Hematopoietic multipotent progenitor cell treated with erythropoietin and hydrocortisone succinate and interleukin-3 and kit ligand, for 4 days (in vitro differentiated cells): ENCODE measurements at regions not wholly inside any gene's neighbourhood (a gene's known extent, or its start where the extent isn't known, plus 50 kb on each side); places are given as distances from the start of the nearest gene placed in this dataset.
A peak's percentile ranks its signal among the peaks of the same experiment; 100 is the strongest.
"Not testable (repeated sequence)": the region's sequence is repeated elsewhere in the genome, so short reads cannot be mapped to it uniquely, and the experiment has no call there.

ENCODE experiments used
- DNase-seq: peaks from one replicate; pipeline ENCODE4 v3.0.0-alpha.2; 2015

DNA sequence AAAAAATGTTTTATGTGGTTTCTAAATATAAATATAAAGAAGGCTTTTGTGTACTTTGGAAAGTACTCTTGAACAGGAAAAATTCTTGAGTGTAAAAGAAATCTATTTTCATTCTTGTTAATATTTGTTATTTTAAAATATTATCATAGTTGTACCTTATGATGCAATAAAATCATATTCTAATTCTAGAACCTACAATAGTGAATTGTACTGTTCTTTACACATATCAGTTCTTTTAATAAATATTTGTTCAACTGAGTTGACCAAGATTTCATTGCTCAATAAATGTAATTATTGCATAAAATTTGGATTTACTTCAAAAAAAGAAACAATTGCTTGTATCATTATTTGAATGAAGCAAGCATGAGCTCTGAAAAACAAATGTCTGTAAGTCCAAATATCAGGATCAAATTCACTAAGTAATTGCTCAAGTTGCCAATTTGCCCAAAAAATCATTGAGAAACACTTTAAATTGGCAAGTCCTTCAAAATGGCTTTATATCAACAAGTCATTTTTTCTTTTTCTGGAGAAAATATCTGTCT lies 191.6 kb upstream of the SLC16A7 start:
- DNase-seq, result no peak

DNA sequence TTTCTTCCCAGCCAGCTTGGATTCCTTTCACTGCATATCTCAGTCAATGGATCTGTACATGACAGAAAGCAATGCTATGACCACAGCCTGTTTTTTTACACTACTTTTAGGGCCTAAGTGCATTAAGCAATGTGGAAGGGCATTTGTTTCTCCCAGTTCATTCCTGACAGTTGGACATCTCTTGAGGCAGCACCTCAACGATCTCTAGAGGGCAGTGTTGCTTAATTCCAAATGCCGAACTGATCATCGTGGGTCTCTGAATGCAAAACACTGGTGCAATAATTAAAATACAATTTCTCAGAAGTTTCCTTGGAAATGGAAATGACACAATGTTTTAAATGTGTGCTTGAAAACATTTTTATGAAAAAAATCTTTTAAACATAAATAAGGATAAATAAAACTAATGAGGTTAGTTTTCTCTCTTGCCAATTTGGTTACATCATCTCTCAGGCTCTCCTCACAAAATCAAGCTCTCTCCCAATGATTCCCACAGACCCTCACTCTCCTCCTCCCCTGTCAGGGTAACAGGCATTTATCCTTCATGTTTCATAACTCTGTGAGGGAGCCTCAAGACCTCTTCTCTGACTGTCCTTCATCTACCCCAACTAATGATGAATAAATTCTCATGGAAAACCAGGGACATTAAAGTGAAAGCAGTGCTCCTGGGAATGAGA lies 192.4 kb upstream of the SLC16A7 start:
- DNase-seq, result peak; percentile 81

DNA sequence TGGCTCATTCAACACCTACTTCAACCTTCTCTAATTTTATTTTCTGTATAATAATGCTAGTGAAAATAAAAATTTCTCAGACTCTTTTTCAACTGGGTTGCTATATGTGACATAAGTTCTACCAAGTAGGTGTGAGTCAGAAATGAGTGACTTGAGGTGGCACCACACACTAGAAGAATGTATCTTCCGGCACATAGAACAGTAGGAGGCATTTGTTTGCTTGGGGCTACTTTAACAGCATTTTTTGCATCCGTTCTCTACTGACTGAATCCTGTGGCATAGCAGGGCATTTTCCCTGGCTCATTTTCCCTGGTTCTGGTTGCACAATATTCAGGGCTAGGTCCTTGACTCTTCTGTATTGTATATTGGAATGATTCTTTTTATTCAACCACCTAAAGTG lies 194.0 kb upstream of the SLC16A7 start:
- no peak for DNase-seq

DNA sequence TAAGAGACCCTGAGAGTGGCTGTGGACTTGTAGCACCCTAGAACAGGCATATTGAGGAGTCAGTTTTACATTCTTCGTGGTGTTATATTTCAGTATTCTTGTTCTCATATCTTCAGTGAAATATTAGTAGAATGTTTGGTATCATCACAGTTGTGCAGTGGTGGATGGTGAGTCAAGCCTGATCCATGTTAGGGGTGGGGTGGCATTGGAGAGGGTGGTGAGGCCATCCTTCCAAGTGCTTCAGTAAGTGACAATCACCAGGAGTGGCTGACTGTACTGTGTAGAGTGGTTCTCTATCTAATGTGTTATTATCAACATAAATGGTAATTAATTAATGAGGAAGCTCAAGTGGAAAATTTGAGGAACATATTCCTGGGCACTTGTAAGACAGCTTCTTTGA lies 197.7 kb upstream of the SLC16A7 start:
- DNase-seq, result no peak

DNA sequence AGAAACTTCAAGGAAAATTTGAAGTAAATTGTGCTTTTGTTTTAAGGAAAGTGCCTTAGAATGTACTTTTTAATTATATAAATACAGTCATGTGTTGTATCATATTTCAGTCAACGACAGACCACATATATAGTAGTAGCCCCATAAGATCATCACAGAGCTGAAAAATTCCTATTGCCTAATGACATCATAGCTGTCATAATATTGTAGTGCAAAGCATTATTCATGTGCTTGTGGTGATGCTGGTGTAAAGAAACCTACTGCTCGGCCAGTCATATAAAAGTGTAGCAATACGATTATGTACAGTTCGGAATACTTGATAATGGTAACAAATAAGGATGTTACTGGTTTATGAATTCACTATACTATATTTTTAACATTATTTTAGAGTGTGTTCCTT lies 198.9 kb upstream of the SLC16A7 start:
- DNase-seq, result no peak

DNA sequence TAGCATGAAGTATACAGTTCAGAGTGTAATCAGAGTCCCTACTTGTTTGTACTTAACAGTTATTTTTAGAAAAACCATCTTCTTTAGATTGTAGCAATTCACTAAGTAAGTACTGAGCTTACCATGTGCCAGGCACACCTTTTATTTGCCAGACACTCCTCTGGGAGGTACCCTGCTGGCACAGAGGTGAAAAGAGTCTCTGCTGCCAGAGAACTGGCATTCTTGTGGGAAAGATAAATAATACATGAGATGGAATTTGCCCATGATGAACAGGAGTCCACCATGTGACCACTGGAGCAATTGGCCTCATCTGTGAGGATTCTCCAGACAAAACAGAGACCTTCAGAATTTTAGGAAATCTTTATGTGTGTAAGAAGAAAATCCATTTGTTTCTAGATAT lies 199.3 kb upstream of the SLC16A7 start:
- DNase-seq, result no peak

DNA sequence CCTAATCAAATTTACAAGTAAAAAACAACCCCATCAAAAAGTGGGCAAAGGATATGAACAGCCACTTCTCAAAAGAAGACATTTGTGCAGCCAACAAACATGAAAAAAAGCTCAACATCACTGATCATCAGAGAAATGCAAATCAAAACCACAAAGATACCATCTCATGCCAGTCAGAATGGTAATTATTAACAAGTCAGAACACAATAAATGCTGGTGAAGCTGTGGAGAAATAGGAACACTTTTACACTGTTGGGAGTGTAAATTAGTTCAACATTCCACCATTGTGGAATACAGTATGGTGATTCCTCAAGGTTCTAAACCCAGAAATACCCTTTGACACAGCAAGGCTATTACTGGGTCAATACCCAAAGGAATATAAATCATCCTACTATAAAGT lies 200.5 kb upstream of the SLC16A7 start:
- DNase-seq, result not testable (repeated sequence)

DNA sequence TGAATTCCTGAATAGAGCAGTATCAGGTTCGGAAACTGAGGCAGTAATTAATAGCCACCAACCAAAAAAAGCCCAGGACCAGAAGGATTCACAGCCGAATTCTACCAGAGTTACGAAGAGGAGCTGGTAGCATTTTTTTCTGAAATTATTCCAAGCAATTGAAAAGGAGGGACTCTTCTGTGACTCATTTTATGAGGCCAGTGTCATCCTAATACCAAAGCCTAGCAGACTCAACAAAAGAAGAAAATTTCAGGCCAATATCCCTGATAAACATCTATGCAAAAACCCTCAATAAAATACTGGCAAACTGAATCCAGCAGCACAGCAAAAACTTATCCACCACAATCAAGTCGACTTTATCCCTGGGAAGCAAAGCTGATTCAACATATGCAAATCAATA lies 202.3 kb upstream of the SLC16A7 start:
- no peak for DNase-seq

DNA sequence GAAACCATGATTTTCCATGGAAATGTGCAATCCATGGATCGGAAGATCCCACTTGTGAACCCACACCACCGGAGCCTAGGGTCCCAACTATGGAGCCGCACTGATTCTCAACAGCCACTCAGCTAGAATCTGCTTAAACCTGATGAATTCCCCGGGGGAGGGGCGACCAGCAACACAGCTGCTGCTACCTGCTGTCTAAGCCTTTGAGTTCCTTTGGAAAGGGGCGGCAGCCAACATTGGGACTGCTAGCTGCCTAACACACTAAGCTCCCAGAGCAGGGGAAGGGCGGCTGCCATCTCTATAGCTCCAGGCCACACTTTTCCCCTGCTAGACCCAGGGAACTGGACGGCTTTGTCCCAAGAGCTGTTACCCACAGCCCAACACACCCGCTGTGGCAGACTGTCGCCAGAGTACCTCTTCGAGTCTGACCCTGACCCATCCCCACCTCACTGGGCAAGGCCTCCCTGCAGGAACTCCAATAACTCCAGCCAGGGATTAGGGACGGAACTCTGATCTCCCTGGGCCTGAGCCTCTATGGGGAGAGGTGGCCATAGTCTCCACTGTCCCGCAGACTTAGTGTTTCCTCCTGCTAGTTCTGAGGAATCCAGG lies 205.8 kb upstream of the SLC16A7 start:
- no peak for DNase-seq

DNA sequence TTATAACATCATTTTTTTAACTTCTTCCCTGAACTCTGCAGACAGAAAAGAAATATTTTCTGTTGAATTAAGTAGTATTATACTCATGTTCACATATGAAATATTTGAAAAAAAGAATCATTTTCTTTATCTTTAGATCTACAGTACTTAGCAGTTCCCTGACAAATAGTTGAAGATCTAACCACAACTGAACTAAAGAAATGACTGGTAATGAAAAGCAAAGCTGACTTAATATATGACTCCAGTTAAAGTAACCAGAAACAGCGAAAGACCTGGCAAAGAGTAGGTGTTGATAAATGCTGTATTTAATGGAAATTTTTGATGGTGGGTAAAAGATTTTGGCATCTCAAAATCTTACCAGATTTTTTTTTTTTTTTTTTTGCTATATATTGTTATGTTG lies 207.1 kb upstream of the SLC16A7 start:
- no peak for DNase-seq

DNA sequence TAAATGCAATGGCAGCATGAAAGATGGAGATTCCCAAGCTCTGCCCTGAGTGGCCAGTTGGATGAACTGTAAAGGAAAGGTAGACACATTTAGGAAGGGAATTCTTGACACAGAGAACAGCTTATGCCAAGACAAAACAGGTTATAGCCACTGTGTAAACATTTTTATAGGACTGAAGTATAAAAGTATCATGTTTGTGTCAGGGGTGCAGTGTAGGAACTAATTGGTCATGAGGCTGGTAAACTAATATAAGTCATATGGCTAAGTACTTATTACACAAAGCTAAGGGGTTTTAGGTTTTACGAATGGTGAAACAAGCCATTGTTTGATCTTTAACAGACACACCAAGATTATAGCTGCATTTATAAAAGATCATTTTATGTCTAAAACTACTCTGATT lies 207.7 kb upstream of the SLC16A7 start:
- no peak for DNase-seq

DNA sequence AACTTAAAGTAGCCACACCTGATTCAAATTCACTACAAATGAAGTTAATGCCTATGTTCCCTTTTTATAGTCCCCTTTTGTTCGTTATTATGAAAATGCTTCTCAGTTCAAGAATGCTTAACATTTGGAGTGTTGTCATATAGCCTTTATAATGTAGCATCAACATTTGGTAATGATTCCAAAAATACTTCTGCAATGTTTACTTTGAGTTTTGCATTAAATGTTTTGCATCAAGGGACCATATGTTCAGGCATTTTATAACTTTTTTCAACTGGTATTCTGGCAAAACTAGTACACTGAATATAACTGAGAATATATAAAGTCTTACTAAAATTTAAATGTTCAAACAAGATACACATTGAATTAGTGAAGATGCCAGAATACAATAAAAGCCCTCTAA lies 209.6 kb upstream of the SLC16A7 start:
- no peak for DNase-seq

DNA sequence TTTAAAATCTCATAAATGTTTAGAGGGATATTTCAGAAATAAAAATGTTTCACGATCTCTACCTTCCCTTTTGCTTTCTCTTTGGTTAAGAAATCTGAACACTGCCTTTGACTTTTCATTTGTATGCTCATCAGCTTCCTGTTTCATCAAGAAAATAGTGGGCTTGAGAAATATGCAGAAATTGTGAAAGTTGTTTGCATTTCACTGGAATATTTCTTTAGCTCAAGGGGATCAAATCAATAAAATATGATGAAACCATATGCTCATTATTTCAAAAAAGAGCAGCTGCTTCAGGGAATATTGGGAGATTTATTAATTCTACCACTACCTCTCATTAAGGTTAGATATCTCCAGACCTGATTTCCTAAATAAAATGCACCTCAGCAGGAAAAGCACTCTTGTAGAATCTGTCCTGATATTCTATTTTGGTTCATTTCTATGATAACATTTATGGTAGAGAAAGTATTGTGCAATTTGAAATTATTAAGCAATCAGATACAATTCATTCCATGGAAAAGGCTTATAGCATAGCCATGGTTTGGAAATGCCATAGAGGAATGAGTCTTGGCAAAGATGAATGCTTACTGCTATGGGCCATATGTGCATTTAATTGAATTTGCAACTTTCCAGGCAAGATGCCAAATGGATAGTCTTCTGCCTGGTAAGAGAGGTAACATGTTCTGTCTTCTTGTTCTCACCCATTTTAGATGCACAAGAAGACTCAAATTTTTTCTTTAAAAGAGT lies 212.6 kb upstream of the SLC16A7 start:
- DNase-seq, result no peak

DNA sequence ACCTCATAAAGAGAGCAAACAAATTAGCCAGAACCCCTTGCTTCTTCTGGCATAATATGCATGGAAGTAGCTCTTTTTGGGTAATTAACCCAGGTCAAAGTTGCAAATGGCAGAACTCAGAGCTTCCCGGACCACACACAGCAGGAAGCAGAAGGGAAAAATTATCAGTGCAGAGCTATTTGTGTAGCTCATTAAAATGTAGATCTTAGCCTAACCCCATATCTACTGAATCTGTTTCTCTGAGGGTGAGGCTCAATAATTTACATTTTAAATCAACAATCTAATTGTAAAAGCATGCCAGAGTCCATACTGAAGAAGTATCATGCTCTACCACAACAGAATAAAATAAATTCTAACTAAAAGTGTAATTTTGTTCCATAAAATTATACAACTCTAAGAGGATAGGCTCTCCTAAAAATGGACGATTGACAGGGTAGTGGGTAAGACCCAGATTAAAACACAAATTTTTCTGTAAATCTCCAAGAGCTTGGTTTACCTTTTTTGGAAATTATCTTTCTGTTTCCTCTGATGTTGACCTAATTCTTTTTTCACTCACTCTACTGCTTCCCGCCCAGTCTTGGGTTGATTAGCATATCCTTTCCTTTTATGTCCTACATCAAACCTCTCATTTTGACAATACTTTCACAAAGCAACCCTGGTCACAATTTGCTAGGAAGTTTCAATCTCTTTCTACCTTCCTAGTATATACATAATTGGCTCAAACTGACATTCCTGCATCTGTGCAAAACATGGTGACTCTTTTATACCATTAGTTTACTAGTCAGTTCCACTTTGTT lies 213.3 kb upstream of the SLC16A7 start:
- DNase-seq, result no peak

DNA sequence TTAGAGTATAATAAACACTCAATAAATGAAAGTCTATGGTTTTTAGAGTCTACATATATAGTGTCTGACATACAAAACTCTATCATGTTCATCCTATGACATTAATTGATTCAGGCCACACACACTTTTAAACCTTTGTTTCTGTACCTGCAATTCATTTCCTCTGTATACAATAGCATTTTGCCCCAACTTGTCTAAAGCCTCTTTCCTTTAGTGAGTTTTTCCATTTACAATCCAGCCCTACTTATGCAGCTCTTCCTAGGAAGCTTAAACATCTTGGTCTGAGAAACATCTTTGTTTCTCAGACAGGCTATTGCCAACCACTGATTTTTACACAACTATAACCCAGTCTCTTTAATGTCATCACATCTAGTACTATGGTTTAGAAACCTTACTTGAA lies 214.7 kb upstream of the SLC16A7 start:
- DNase-seq, result no peak

DNA sequence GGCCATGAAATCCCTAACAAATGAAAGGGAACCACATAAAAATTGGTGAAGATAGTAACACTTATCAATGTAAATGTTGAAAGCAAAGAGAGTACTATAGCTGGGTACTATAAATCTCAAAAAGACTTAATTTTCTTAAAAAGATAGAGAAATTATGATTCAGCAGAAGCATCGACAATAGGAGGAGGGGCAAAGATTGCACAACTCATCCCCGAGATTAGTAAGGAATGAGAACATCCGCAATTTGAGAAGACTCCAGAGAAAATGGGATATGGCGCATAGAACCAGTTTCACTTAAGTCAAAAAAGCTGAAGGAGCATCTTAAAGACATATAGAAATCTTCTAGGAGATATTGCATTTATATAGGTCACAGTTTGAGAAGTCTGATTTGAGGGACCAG lies 220.2 kb upstream of the SLC16A7 start:
- no peak for DNase-seq

DNA sequence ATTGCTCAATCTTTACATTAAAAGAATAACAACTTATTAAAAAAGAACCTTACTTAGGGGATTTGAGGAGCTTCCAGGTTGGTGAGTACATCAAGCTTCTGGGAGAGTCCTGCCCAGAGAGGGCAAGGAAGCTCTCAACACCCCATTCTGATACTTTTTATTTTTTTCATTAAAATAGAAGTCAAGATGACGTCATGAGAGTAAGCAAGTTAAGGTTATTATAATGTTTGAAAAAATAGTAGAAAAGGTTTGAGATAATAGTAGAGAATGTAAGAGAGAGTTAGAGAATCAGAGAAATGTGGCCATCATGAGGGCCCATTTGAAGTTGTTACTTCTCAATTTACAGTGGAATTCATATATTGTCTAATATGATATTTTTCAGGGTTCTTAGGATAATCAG lies 221.0 kb upstream of the SLC16A7 start:
- no peak for DNase-seq

DNA sequence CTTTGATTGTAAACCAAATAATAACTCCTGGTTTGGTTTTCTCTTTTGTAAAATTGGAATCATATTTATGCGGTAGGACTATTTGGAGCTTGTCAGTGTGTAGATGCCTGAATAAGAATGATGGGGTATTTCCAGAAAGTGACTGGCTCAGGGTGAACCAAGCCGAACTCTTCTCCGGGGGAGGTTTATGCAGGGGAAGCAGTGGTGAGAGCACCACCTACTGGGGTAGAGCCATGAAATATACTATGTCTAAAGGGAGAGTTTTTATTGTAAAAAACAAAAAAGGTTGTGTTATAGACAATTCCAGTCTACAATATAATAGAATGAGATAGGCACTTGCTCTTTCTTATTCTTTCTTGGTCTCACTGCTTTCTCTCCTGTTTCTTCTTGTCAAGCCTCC lies 222.9 kb upstream of the SLC16A7 start:
- DNase-seq, result peak; percentile 14

DNA sequence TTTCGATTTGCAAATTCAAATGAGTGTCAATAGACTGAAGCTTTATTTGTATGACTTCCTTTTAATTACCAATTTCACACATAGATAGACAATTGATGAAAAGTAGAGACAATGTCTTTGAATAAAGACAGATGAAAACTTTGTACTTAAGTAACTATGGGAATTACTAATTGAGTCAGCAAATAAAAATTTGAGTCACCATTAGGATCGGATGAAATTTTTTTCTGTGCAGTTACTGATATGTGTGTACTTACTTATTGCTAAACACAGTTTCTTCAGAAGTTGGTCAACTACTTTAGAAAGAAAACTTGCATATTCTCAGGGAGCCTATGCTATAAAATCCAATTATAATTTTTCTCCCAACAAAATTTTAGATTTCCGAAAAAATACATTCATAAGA lies 224.9 kb upstream of the SLC16A7 start:
- no peak for DNase-seq

DNA sequence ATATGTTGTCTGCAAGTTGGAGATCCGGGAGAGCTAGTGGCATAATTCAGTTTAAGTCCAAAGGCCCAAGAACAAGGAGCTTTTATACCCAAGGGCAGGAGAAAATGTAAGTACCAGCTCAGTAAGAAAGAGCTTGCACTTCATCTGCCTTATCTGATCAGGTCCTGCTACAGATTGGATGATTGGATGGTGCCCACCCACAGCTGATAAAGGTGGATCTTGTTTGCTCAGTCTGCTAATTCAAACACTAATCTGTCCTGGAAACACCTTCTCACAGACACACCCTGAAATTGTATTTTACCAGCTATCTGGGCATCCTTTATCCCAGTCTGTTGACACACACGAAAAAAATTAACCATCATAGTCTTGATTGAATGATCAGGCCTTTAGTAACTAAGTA lies 230.7 kb upstream of the SLC16A7 start:
- DNase-seq, result no peak

DNA sequence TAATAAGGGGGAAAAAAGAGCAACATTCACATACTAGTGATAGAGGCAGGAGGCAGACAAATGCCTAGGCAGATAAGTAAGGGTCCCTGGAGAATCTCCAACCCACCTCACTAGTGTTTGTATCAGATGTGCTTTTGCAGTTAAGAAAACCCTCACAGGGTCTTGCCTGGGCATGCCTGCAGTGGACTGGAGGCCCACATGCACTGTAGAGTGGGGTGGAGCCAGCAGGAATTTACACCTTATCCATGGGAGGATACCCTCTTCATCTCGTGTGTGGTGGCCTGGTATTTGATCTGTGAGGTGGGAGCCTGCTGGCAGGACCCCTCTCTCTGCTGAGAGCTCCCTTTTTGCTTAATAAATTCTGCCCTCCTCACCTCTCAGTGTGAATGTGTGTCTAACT lies 238.0 kb upstream of the SLC16A7 start:
- DNase-seq, result no peak

DNA sequence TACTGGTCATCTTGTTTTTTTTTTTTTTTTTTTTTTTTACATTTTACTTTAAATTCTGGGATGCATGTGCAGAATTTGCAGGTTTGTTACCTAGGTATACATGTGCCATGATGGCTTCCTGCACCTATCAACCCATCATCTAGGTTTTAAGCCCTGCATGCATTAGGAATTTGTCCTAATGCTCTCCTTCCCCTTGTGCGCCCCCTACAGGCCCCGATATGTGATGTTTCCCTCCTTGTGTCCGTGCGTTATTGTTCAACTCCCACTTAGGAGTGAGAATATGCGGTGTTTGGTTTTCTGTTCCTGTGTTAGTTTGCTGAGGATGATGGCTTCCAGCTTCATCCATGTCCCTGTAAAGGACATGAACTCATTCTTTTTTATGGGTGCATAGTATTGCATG lies 249.6 kb upstream of the SLC16A7 start:
- peak; percentile 13 for DNase-seq

DNA sequence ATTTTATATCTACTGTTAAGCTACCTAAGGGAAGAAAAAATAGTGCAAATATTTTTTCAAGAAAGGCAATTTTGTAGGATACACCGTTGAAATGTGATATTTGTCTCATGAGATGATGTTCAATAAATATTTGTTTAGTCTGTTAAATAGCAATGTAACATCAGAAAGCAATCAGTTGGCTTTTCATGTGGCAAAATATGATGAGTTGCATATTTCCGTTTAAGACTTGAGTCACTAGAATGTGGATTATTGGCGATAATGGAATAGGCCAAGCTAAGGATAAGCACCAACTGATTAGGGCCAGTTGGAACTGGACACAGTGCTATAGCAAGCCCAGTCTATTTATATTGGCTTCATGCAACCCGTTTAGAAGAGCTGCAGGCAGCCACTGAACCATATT lies 250.4 kb upstream of the SLC16A7 start:
- no peak for DNase-seq
